Natural killer cell (primary cell): ENCODE measurements at regions not wholly inside any gene's neighbourhood (a gene's known extent, or its start where the extent isn't known, plus 50 kb on each side); places are given as distances from the start of the nearest gene placed in this dataset.

ENCODE experiments used
- ATAC-seq, 3 donors: fragments of 150-1000 bp in 2 of 3; fragments of 200-7000 bp in 1 of 3; cut with Tn5 transposase; 1 replicate in 1 of 3; 2 replicates in 2 of 3; pipeline ENCODE4 v1.10.0; 2021; ENCODE audit warnings: mild to moderate bottlenecking in 2 of 3, moderate library complexity in 2 of 3
- DNase-seq, 2 donors: peaks; one replicate each; pipeline versions ENCODE4 v3.0.0 to v3.0.0-alpha.2; 2013 to 2021; ENCODE audit warnings: mixed read lengths in 1 of 2
- H3K27ac ChIP-seq: one replicate; pipeline ENCODE4 v1.5.1; 2013; ENCODE audit warnings: mild to moderate bottlenecking, low read length
- H3K27me3 ChIP-seq: one replicate; pipeline ENCODE4 v1.6.1; 2013; ENCODE audit warnings: low read length; ENCODE audit not compliant: control insufficient read depth, insufficient read depth
- H3K36me3 ChIP-seq: one replicate; pipeline ENCODE4 v1.6.1; 2013; ENCODE audit warnings: low read length; ENCODE audit not compliant: control insufficient read depth, insufficient read depth
- H3K4me1 ChIP-seq: one replicate; pipeline ENCODE4 v1.6.1; 2013; ENCODE audit warnings: low read length; ENCODE audit not compliant: control insufficient read depth, insufficient read depth
- H3K4me3 ChIP-seq: one replicate; pipeline ENCODE4 v1.5.1; 2013; ENCODE audit warnings: low read length
- H3K9me3 ChIP-seq: one replicate; pipeline ENCODE4 v1.6.1; 2013; ENCODE audit warnings: low read length; ENCODE audit not compliant: control insufficient read depth, insufficient read depth
- H3K27ac Mint-ChIP-seq, 2 donors: one replicate each; pipeline ENCODE4 v1.8.0; 2022; ENCODE audit warnings: mild to moderate bottlenecking in 2 of 2, mixed read lengths in 2 of 2, moderate library complexity in 1 of 2
- H3K27me3 Mint-ChIP-seq, 2 donors: one replicate each; pipeline ENCODE4 v1.8.0; 2022; ENCODE audit warnings: low read depth in 2 of 2, mixed read lengths in 2 of 2
- H3K36me3 Mint-ChIP-seq: one replicate; pipeline ENCODE4 v1.8.0; 2022; ENCODE audit warnings: mixed read lengths
- H3K4me1 Mint-ChIP-seq, 2 donors: one replicate each; pipeline ENCODE4 v1.8.0; 2022; ENCODE audit warnings: mixed read lengths in 2 of 2
- H3K4me3 Mint-ChIP-seq: one replicate; pipeline ENCODE4 v1.8.0; 2022; ENCODE audit warnings: mild to moderate bottlenecking, moderate library complexity, mixed read lengths
- H3K9me3 Mint-ChIP-seq, 2 donors: one replicate each; pipeline ENCODE4 v1.8.0; 2022; ENCODE audit warnings: mixed read lengths in 2 of 2
- WGBS: methylation state at CpG from one replicate; pipeline ENCODE4 v1.1.7; 2013; ENCODE audit warnings: missing lambda C conversion rate; ENCODE audit not compliant: insufficient coverage; 5-methylcytosine and 5-hydroxymethylcytosine counted together
- intact Hi-C: fragments of 100-400 bp; cut with micrococcal nuclease; formaldehyde crosslinking; loops from one replicate; pipeline ENCODE4 v1.14.2; 2022
- TF ChIP-seq, protein P1 (sequence below): fragments of 200-600 bp; IDR thresholded peaks from one replicate; pipeline ENCODE4 v1.8.0; 2022; ENCODE audit warnings: antibody characterized with exemption

- Histone ChIP-seq H3K9me3 (no peaks in the 10 kb centered on the region), H3K36me3 (no peaks in the 10 kb centered on the region), H3K4me3 (no peak overlapping the region), H3K27ac (no peak overlapping the region), H3K4me1 (no peaks in the 10 kb centered on the region), H3K27me3 (no peaks in the 10 kb centered on the region)
- Mint-ChIP-seq H3K27ac (no peak overlapping the region), H3K4me3 (no peak overlapping the region), H3K9me3 (no peaks in the 10 kb centered on the region), H3K4me1 (no peaks in the 10 kb centered on the region), H3K36me3 (no peaks in the 10 kb centered on the region), H3K27me3 (peaks cover 0 to 4% of the 10 kb centered on the region in 2 donors)
- DNase-seq = no peak
- WGBS = 91% methylated on average over 10 of the region's 10 CpGs
- ATAC-seq = no peak
- TF ChIP-seq, protein P1, sequence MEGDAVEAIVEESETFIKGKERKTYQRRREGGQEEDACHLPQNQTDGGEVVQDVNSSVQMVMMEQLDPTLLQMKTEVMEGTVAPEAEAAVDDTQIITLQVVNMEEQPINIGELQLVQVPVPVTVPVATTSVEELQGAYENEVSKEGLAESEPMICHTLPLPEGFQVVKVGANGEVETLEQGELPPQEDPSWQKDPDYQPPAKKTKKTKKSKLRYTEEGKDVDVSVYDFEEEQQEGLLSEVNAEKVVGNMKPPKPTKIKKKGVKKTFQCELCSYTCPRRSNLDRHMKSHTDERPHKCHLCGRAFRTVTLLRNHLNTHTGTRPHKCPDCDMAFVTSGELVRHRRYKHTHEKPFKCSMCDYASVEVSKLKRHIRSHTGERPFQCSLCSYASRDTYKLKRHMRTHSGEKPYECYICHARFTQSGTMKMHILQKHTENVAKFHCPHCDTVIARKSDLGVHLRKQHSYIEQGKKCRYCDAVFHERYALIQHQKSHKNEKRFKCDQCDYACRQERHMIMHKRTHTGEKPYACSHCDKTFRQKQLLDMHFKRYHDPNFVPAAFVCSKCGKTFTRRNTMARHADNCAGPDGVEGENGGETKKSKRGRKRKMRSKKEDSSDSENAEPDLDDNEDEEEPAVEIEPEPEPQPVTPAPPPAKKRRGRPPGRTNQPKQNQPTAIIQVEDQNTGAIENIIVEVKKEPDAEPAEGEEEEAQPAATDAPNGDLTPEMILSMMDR = no peak
- intact Hi-C loops = no loop called here
Measured at GRCh38 chr6:6969761-6970223, 138.0 kb upstream of the RREB1 start.

GRCh38 chr6:6970851-6971250, 136.9 kb upstream of the RREB1 start:
- H3K27me3 Mint-ChIP-seq = peaks cover 0 to 4% of the 10 kb centered on the region in 2 donors
- H3K9me3 Mint-ChIP-seq = no peaks in the 10 kb centered on the region
- H3K4me1 Mint-ChIP-seq = no peaks in the 10 kb centered on the region
- DNase-seq = no peak
- H3K4me3 Mint-ChIP-seq = no peak overlapping the region
- intact Hi-C loops = no loop called here
- no peaks in the 10 kb centered on the region for H3K36me3 Mint-ChIP-seq
- Histone ChIP-seq H3K4me1 (no peaks in the 10 kb centered on the region), H3K9me3 (no peaks in the 10 kb centered on the region), H3K27ac (no peak overlapping the region), H3K27me3 (no peaks in the 10 kb centered on the region), H3K36me3 (no peaks in the 10 kb centered on the region), H3K4me3 (no peak overlapping the region)
- 90% methylated on average over 16 of the region's 16 CpGs for WGBS
- no peak for ATAC-seq
- H3K27ac Mint-ChIP-seq = no peak overlapping the region
- TF ChIP-seq, protein P1 = no peak

- intact Hi-C loops = no loop called here
- H3K27me3 Mint-ChIP-seq = peaks cover 0 to 4% of the 10 kb centered on the region in 2 donors
- no peaks in the 10 kb centered on the region for H3K4me1 Mint-ChIP-seq
- no peaks in the 10 kb centered on the region for H3K36me3 Mint-ChIP-seq
- H3K9me3 Mint-ChIP-seq = no peaks in the 10 kb centered on the region
- no peaks in the 10 kb centered on the region for H3K27me3 ChIP-seq
- no peak overlapping the region for H3K27ac Mint-ChIP-seq
- H3K27ac ChIP-seq = no peak overlapping the region
- H3K4me1 ChIP-seq = no peaks in the 10 kb centered on the region
- no peak overlapping the region for H3K4me3 ChIP-seq
- WGBS = 87% methylated on average over 11 of the region's 11 CpGs
- no peak for ATAC-seq
- H3K36me3 ChIP-seq = no peaks in the 10 kb centered on the region
- H3K4me3 Mint-ChIP-seq = no peak overlapping the region
- TF ChIP-seq, protein P1 = no peak
- no peak for DNase-seq
- no peaks in the 10 kb centered on the region for H3K9me3 ChIP-seq
Measured at GRCh38 chr6:6971369-6971768, 136.4 kb upstream of the RREB1 start.

DNA sequence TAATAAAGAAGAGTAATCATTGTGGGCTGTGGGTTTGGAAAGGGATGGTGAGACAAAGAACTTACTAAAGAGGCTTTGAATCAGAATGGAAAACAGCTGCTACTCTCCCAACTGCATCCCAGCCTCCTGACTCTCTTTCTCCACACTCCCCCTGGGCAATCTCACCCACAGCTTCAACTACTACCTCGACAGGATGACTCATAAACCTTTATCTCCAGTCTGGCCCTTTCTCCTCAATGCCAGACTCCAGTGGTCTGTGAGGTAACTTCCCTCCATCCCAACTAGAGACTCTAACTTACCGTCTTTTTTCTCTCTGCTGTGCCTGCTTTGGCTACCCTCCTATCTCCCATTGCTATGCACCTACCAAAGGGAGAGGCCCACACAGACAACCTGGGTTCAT, 135.3 kb upstream of the RREB1 start:
- TF ChIP-seq, protein P1 = no peak
- no peaks in the 10 kb centered on the region for H3K36me3 Mint-ChIP-seq
- intact Hi-C loops = no loop called here
- ATAC-seq (no peak), DNase-seq (no peak)
- no peaks in the 10 kb centered on the region for H3K4me1 Mint-ChIP-seq
- Histone ChIP-seq H3K36me3 (no peaks in the 10 kb centered on the region), H3K27ac (no peak overlapping the region), H3K9me3 (no peaks in the 10 kb centered on the region), H3K27me3 (no peaks in the 10 kb centered on the region), H3K4me1 (no peaks in the 10 kb centered on the region), H3K4me3 (no peak overlapping the region)
- no peaks in the 10 kb centered on the region for H3K9me3 Mint-ChIP-seq
- H3K4me3 Mint-ChIP-seq = no peak overlapping the region
- WGBS = 67% methylated on average over 2 of the region's 2 CpGs
- no peak overlapping the region for H3K27ac Mint-ChIP-seq
- peaks cover 0 to 4% of the 10 kb centered on the region in 2 donors for H3K27me3 Mint-ChIP-seq
